SU-DHL-6 (cell line): ENCODE measurements at regions not wholly inside any gene's neighbourhood (a gene's known extent, or its start where the extent isn't known, plus 50 kb on each side); places are given as distances from the start of the nearest gene placed in this dataset.

ENCODE experiments used
- H2AFZ ChIP-seq: fragments of 200-600 bp; sonication (generic); 2 replicates; pipeline ENCODE4 v1.6.1; 2014; ENCODE audit warnings: low read depth, mild to moderate bottlenecking, moderate library complexity, mixed read lengths, antibody characterized with exemption, low read length; ENCODE audit not compliant: severe bottlenecking
- H3F3A ChIP-seq: fragments of 200-600 bp; shearing (Covaris generic); 2 replicates; pipeline ENCODE4 v1.6.0; 2016; ENCODE audit warnings: antibody characterized with exemption, mild to moderate bottlenecking; ENCODE audit not compliant: insufficient read depth
- H3K27ac ChIP-seq: fragments of 200-600 bp; sonication (generic); 2 replicates; pipeline ENCODE4 v1.5.1; 2016; ENCODE audit warnings: low read depth, mild to moderate bottlenecking, low read length, moderate library complexity, mixed read lengths
- H3K27me3 ChIP-seq: fragments of 200-600 bp; sonication (generic), shearing (Covaris generic); 2 replicates; pipeline ENCODE4 v1.6.0; 2014; ENCODE audit warnings: mild to moderate bottlenecking, low read length
- H3K36me3 ChIP-seq: fragments of 200-600 bp; sonication (generic); 2 replicates; pipeline ENCODE4 v1.6.1; 2014; ENCODE audit warnings: mild to moderate bottlenecking, low read length, mixed read lengths
- H3K4me2 ChIP-seq: fragments of 300-600, 200-600 bp; shearing (Covaris generic), sonication (generic); 2 replicates; pipeline ENCODE4 v1.6.0; 2014; ENCODE audit warnings: low read length, low read depth, mild to moderate bottlenecking; ENCODE audit not compliant: poor library complexity, severe bottlenecking
- H3K4me3 ChIP-seq: fragments of 200-600 bp; sonication (generic); 2 replicates; pipeline ENCODE4 v1.5.1; 2014; ENCODE audit warnings: antibody characterized with exemption, low read length, mild to moderate bottlenecking, mixed read lengths; ENCODE audit not compliant: insufficient read depth, poor library complexity, severe bottlenecking
- H3K79me2 ChIP-seq: fragments of 200-600 bp; sonication (generic); 2 replicates; pipeline ENCODE4 v1.6.1; 2014; ENCODE audit warnings: mild to moderate bottlenecking, low read length, moderate library complexity; ENCODE audit not compliant: insufficient read depth
- H3K9ac ChIP-seq: fragments of 200-600 bp; sonication (generic); 2 replicates; pipeline ENCODE4 v1.7.0; 2014; ENCODE audit warnings: mild to moderate bottlenecking, low read length
- H3K9me2 ChIP-seq: fragments of 200-600 bp; sonication (generic); replicated peaks from 2 replicates; pipeline ENCODE4 v1.6.1; 2014; ENCODE audit warnings: low read length; ENCODE audit not compliant: insufficient read depth
- H3K9me3 ChIP-seq: fragments of 200-600 bp; sonication (generic); 2 replicates; pipeline ENCODE4 v1.6.1; 2014; ENCODE audit warnings: low read length, mixed read lengths; ENCODE audit not compliant: insufficient read depth
- H4K20me1 ChIP-seq: fragments of 200-600 bp; sonication (generic); 2 replicates; pipeline ENCODE4 v1.6.1; 2014; ENCODE audit warnings: low read depth, mild to moderate bottlenecking, antibody characterized with exemption, low read length, moderate library complexity, mixed read lengths
- EZH2phosphoT487 ChIP-seq: fragments of 200-600 bp; sonication (generic), shearing (Covaris generic); conservative IDR thresholded peaks from 2 replicates; pipeline ENCODE4 v1.6.1; 2018; ENCODE audit warnings: mild to moderate bottlenecking, antibody characterized with exemption, low read length, moderate library complexity, mixed read lengths
- TF ChIP-seq, protein P1 (sequence below): fragments of 200-600 bp; sonication (generic); IDR thresholded peaks from one replicate; pipeline ENCODE4 v1.5.1; 2017; ENCODE audit warnings: antibody characterized with exemption, mild to moderate bottlenecking, low read length, moderate library complexity; ENCODE audit not compliant: insufficient read depth, poor library complexity, severe bottlenecking

- no peak overlapping the region for H3K4me2 ChIP-seq
- TF ChIP-seq EZH2phosphoT487 = no peak
- TF ChIP-seq, protein P1, sequence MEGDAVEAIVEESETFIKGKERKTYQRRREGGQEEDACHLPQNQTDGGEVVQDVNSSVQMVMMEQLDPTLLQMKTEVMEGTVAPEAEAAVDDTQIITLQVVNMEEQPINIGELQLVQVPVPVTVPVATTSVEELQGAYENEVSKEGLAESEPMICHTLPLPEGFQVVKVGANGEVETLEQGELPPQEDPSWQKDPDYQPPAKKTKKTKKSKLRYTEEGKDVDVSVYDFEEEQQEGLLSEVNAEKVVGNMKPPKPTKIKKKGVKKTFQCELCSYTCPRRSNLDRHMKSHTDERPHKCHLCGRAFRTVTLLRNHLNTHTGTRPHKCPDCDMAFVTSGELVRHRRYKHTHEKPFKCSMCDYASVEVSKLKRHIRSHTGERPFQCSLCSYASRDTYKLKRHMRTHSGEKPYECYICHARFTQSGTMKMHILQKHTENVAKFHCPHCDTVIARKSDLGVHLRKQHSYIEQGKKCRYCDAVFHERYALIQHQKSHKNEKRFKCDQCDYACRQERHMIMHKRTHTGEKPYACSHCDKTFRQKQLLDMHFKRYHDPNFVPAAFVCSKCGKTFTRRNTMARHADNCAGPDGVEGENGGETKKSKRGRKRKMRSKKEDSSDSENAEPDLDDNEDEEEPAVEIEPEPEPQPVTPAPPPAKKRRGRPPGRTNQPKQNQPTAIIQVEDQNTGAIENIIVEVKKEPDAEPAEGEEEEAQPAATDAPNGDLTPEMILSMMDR = no peak
- H3K4me3 ChIP-seq = no peak overlapping the region
- no peaks in the 10 kb centered on the region for H3F3A ChIP-seq
- no peaks in the 10 kb centered on the region for H3K79me2 ChIP-seq
- no peaks in the 10 kb centered on the region for H4K20me1 ChIP-seq
- H2AFZ ChIP-seq = no peak overlapping the region
- no peaks in the 10 kb centered on the region for H3K9me2 ChIP-seq
- H3K36me3 ChIP-seq = no peaks in the 10 kb centered on the region
- no peak overlapping the region for H3K9ac ChIP-seq
- H3K27me3 ChIP-seq = no peaks in the 10 kb centered on the region; the same call in 1 of the 2 replicates
- no peaks in the 10 kb centered on the region for H3K9me3 ChIP-seq
- no peak overlapping the region for H3K27ac ChIP-seq
Measured at GRCh38 chr15:70201425-70201775, 103.7 kb upstream of the TLE3 start.

DNA sequence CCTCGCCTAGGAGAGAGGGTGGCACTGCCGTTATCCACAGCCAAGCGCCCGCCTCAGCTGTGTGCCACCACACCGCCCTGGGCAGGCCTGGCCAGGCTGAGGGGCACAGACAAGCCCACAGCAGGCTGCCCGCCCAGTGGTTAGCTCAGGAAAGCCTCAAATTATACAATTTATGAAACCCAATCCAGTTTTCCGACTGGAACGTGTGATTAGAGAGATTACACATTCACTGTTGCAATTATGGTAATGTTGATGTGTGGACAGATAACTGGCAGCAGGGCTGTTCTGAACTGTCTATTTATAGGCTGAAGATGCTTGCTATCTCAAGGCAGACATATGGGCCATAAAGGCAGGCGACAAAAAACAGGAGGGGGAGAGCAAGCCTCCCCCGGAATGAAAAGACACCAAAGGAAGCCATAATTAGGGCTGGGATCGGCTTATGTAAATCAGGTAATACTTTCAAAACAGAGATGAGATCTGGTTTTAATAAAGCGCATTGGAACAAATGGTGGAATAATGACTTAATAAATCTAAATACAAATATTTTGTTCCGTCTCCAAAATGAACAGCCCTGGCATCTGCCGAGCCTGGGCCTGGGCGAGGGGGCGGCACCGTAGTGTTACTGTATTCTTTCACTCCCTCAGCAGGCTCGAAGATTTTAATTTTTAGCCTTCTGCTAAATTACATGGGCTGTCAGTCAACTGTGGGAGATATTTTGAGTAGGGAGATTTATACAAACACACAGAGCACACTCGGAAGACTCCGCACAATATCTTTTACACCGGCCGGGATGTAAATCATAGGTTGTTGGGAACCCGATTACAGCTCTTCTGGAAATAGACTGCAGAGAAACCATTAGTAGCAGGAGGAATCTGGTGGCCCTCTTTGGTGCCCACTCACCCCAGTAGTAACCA is 103.1 kb upstream of the TLE3 start:
- Histone ChIP-seq H3F3A (no peaks in the 10 kb centered on the region), H3K4me3 (no peak overlapping the region), H2AFZ (no peak overlapping the region), H3K36me3 (no peaks in the 10 kb centered on the region), H3K27ac (no peak overlapping the region), H3K4me2 (no peak overlapping the region), H3K9ac (no peak overlapping the region), H3K27me3 (no peaks in the 10 kb centered on the region; the same call in 1 of the 2 replicates), H3K79me2 (no peaks in the 10 kb centered on the region), H3K9me2 (no peaks in the 10 kb centered on the region), H4K20me1 (no peaks in the 10 kb centered on the region), H3K9me3 (no peaks in the 10 kb centered on the region)
- no peak for TF ChIP-seq EZH2phosphoT487
- TF ChIP-seq, protein P1 = no peak

DNA sequence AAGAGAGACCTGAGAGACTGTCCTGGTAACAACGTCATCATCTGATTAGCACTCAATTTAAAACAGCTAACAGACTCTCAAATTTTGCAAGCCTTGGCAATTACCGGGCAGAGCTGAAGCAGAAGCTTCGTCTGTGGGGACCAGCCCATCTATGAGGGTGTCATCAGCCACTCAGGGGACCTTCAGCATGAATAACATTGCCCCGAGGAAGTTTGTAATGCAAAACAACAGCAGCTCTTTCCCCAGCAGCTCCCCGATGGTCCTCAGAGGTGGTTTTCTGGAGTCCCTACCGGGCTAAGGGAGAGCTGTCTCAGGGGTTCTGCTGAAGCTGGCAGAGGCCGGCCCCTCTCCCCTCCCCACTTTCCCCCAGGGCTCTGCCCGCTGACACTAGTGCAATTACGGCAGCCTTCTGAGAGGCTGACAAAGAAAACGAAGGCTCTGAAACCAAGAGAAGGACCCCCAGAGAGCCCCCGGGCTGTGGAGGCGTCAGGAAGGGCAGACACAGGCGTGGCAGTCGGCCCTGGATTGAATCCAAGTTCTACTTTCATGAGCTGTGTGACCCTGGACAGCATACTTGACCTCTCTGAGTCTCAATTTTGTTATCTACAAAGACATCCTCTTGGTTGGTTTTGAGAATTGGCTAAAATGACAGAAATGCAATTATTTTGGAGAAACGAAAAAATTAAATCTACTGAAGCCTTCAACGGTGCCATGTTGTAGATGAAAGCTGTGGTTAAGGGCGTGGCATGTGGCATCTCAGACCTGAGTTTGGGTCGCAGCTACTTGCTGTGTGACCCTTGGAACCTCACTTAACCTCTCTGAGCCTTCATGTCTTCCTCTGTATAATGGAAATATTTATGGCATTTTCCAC is 102.1 kb upstream of the TLE3 start:
- Histone ChIP-seq H4K20me1 (no peaks in the 10 kb centered on the region), H3K79me2 (no peaks in the 10 kb centered on the region), H3K36me3 (no peaks in the 10 kb centered on the region), H3K9me3 (no peaks in the 10 kb centered on the region), H3K4me2 (no peak overlapping the region), H3K9ac (no peak overlapping the region), H3K27me3 (no peaks in the 10 kb centered on the region; the same call in 1 of the 2 replicates), H3F3A (no peaks in the 10 kb centered on the region), H3K9me2 (no peaks in the 10 kb centered on the region), H3K27ac (no peak overlapping the region), H3K4me3 (no peak overlapping the region), H2AFZ (no peak overlapping the region)
- TF ChIP-seq, protein P1 = no peak
- TF ChIP-seq EZH2phosphoT487 = no peak
